Peyer's patch (tissue), 4 donors: ENCODE measurements at regions not wholly inside any gene's neighbourhood (a gene's known extent, or its start where the extent isn't known, plus 50 kb on each side); places are given as distances from the start of the nearest gene placed in this dataset.

Source experiments
- DNase-seq, 3 donors: peaks; one replicate each; pipeline ENCODE4 v3.0.0-alpha.2; 2017 to 2019
- H3K27ac ChIP-seq, 4 donors: fragments of 200-600 bp; sonication (generic); one replicate each; pipeline ENCODE4 v1.5.1; 2016 to 2019
- H3K27me3 ChIP-seq, 2 donors: fragments of 200-600 bp; sonication (generic); one replicate each; pipeline ENCODE4 v1.5.1; 2019
- H3K36me3 ChIP-seq, 3 donors: fragments of 200-600 bp; sonication (generic); one replicate each; pipeline ENCODE4 v1.5.1; 2016 to 2019
- H3K4me1 ChIP-seq, 4 donors: fragments of 200-600 bp; sonication (generic); one replicate each; pipeline ENCODE4 v1.5.1; 2016 to 2019
- H3K4me3 ChIP-seq, 4 donors: fragments of 200-600 bp; sonication (generic); 1 replicate in 3 of 4; 2 replicates in 1 of 4; pipeline ENCODE4 v1.5.1; 2016 to 2019; ENCODE audit warnings: mild to moderate bottlenecking in 1 of 4
- H3K9me3 ChIP-seq, 4 donors: fragments of 200-600 bp; sonication (generic); one replicate each; pipeline ENCODE4 v1.5.1; 2016 to 2019; ENCODE audit warnings: mild to moderate bottlenecking in 1 of 4
- CTCF ChIP-seq, 6 experiments: fragments of 450-650 bp in 4 of 6; fragments of 200-600 bp in 2 of 6; sonication (generic) in 1 of 6; IDR thresholded peaks; one replicate each; pipeline ENCODE4 v1.5.1; 2017 to 2019; ENCODE audit warnings: antibody characterized with exemption in 6 of 6, mild to moderate bottlenecking in 3 of 6, moderate library complexity in 1 of 6
- POLR2A ChIP-seq, 2 donors: fragments of 450-650 bp; IDR thresholded peaks; one replicate each; pipeline ENCODE4 v1.5.1; 2017; ENCODE audit warnings: antibody characterized with exemption in 2 of 2, mild to moderate bottlenecking in 2 of 2, moderate library complexity in 2 of 2

DNA sequence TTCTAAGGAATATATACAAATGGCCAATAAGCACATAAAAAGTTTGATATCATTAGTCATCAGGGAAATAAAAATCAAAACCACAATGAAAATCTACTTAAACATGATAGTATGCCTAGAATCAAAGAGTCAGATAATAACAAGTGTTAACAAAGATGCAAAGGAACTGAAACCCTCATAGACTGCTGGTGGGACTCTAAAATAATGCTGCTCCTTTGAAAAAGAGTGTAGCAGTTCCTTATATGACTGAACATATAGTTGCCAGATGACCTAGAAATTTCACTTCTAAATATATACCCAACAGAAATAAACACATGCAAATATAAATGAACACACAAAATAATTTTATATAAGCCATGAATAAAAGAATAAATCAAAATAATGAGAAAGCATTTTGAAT, 205.1 kb upstream of the CTSO start:
- no peak for DNase-seq
- Histone ChIP-seq H3K36me3 (no peaks in the 10 kb centered on the region), H3K4me3 (no peak overlapping the region), H3K4me1 (no peaks in the 10 kb centered on the region), H3K27ac (no peak overlapping the region), H3K9me3 (no peaks in the 10 kb centered on the region), H3K27me3 (no peaks in the 10 kb centered on the region)
- TF ChIP-seq CTCF (IDR thresholded peaks at IDR 0.05) (no peak), POLR2A (IDR thresholded peaks at IDR 0.05) (no peak)

DNA sequence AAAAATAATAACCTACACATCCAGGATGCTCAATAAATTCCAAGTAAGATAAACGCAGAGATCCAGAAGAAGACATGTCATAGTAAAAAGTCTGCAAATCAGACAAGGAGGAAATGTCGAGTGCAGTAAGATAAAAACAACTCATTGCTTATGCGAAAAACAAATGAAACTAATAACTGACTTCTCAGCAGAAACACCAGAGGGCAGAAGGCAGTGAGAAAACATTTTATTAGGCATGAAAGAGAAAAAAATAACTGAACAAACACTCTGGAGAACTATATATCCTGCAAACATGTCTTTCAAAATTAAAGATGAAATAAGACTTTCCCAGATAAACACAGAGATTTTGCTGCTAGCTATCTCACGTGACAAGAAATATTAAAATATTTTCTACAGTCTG, 201.3 kb upstream of the CTSO start:
- H3K4me1 ChIP-seq = no peaks in the 10 kb centered on the region
- TF ChIP-seq CTCF (IDR thresholded peaks at IDR 0.05) (no peak), POLR2A (IDR thresholded peaks at IDR 0.05) (no peak)
- no peaks in the 10 kb centered on the region for H3K9me3 ChIP-seq

DNA sequence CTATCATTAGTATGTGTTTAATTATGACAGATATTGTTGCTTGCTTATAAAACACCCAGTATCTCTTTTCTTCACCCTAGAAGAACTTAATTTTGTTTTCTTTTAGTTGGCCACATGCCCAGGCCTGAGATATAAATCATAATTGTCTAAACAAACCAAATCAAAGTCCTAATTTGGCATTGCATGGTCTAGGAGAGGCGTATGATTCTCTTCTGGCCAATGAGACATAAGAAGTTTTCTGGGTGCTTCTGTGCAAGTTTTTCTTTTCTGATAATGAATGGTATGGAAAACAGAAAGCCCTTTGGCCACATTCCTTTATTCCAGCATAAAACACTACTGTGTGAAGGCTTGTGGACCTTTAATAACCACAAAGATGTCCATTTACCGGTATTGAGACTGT, 192.9 kb upstream of the CTSO start:
- Histone ChIP-seq H3K9me3 (no peaks in the 10 kb centered on the region), H3K27ac (no peak overlapping the region), H3K36me3 (no peaks in the 10 kb centered on the region), H3K4me1 (no peaks in the 10 kb centered on the region), H3K4me3 (no peak overlapping the region), H3K27me3 (no peaks in the 10 kb centered on the region)
- no peak for DNase-seq
- no peak for TF ChIP-seq CTCF (IDR thresholded peaks at IDR 0.05)
- TF ChIP-seq POLR2A (IDR thresholded peaks at IDR 0.05) = no peak

More for the DNA sequence above, 201.3 kb upstream of the CTSO start:
- Histone ChIP-seq H3K4me3 (no peak overlapping the region), H3K27ac (no peak overlapping the region), H3K27me3 (no peaks in the 10 kb centered on the region), H3K36me3 (no peaks in the 10 kb centered on the region)
- no peak for DNase-seq

DNA sequence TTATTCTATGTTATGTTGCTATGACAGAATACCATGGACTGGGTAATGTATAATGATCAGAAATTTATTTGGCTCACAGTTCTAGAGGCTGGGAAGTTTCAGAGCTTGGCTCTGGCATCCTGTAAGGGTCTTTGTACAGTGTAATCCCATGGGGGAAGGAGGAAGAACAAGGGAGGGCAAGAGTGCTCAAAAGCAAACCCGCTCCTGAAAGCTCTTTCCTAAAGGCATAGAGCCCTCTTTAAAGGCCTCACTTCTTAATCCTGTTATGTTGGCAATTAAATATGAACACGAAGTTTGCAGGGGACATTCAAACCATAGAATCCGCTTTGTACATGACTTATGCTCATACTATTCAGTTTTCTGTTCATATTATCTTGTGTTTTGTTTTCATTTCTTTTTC, 191.3 kb upstream of the CTSO start:
- no peak for TF ChIP-seq CTCF (IDR thresholded peaks at IDR 0.05)
- no peak for TF ChIP-seq POLR2A (IDR thresholded peaks at IDR 0.05)
- Histone ChIP-seq H3K27ac (no peak overlapping the region), H3K27me3 (no peaks in the 10 kb centered on the region), H3K36me3 (no peaks in the 10 kb centered on the region), H3K9me3 (no peaks in the 10 kb centered on the region), H3K4me3 (no peak overlapping the region), H3K4me1 (no peaks in the 10 kb centered on the region)
- DNase-seq = no peak

DNA sequence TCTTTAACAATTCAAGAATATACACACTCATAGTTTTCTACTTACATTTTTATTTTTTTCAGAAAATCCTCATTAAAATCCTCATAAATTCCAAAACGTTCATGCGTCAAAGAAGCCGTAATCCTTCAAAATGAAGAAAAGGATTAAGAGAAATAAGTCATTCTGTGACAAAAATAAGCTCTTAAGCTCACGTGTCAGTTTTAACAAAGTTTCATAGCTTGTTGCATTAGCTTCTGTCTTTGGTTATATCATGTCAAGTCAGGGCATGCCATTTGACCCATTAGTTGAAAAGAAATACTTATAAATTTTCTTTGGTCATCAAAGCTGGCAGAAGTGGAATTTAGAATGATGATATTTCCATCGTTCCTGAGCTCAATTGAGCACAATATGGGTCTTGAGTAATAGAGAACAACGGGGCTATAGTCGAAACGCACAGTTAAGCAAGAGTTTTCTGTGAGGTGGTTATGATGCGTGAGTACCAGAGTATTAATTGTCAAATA, 185.2 kb upstream of the CTSO start:
- Histone ChIP-seq H3K4me3 (no peak overlapping the region), H3K27me3 (no peaks in the 10 kb centered on the region), H3K4me1 (no peaks in the 10 kb centered on the region), H3K36me3 (no peaks in the 10 kb centered on the region), H3K27ac (no peak overlapping the region), H3K9me3 (no peaks in the 10 kb centered on the region)
- no peak for TF ChIP-seq CTCF (IDR thresholded peaks at IDR 0.05)
- TF ChIP-seq POLR2A (IDR thresholded peaks at IDR 0.05) = no peak
- no peak for DNase-seq
